ENCODE measurements at regions not wholly inside any gene's neighbourhood (a gene's known extent, or its start where the extent isn't known, plus 50 kb on each side); places are given as distances from the start of the nearest gene placed in this dataset.

GRCh38 chr13:66040506-66040905 lies 1189.6 kb downstream of the PCDH9 start:
- no peak for DNase-seq
- Histone ChIP-seq H3K4me3 (ENCODE audit: insufficient read depth, low read depth, low read length, poor library complexity, severe bottlenecking) (no peak overlapping the region), H3K36me3 (ENCODE audit: control insufficient read depth, insufficient read depth, low read length) (no peaks in the 10 kb centered on the region), H3K9me3 (ENCODE audit: control insufficient read depth, low read length) (no peaks in the 10 kb centered on the region), H3K27me3 (replicated peaks; ENCODE audit: control insufficient read depth, insufficient read depth, low read length, poor library complexity, severe bottlenecking) (no peaks in the 10 kb centered on the region), H3K27ac (ENCODE audit: insufficient read depth, low read length, poor library complexity, severe bottlenecking) (no peak overlapping the region), H3K4me1 (ENCODE audit: control insufficient read depth, insufficient read depth, low read length, poor library complexity, severe bottlenecking) (no peaks in the 10 kb centered on the region)

GRCh38 chr13:66037096-66037495 lies 1193.0 kb downstream of the PCDH9 start:
- Histone ChIP-seq H3K27me3 (replicated peaks; ENCODE audit: control insufficient read depth, insufficient read depth, low read length, poor library complexity, severe bottlenecking) (no peaks in the 10 kb centered on the region), H3K36me3 (ENCODE audit: control insufficient read depth, insufficient read depth, low read length) (no peaks in the 10 kb centered on the region), H3K9me3 (ENCODE audit: control insufficient read depth, low read length) (no peaks in the 10 kb centered on the region), H3K4me3 (ENCODE audit: insufficient read depth, low read depth, low read length, poor library complexity, severe bottlenecking) (no peak overlapping the region), H3K4me1 (ENCODE audit: control insufficient read depth, insufficient read depth, low read length, poor library complexity, severe bottlenecking) (no peaks in the 10 kb centered on the region), H3K27ac (ENCODE audit: insufficient read depth, low read length, poor library complexity, severe bottlenecking) (no peak overlapping the region)
- DNase-seq, result no peak

- no peak overlapping the region for H3K27ac ChIP-seq (ENCODE audit: insufficient read depth, low read length, poor library complexity, severe bottlenecking)
- no peaks in the 10 kb centered on the region for H3K4me1 ChIP-seq (ENCODE audit: control insufficient read depth, insufficient read depth, low read length, poor library complexity, severe bottlenecking)
- H3K4me3 ChIP-seq (ENCODE audit: insufficient read depth, low read depth, low read length, poor library complexity, severe bottlenecking), result no peak overlapping the region
- H3K27me3 ChIP-seq (replicated peaks; ENCODE audit: control insufficient read depth, insufficient read depth, low read length, poor library complexity, severe bottlenecking), result no peaks in the 10 kb centered on the region
- H3K9me3 ChIP-seq (ENCODE audit: control insufficient read depth, low read length), result no peaks in the 10 kb centered on the region
- no peak for DNase-seq
- no peaks in the 10 kb centered on the region for H3K36me3 ChIP-seq (ENCODE audit: control insufficient read depth, insufficient read depth, low read length)
Observed at GRCh38 chr13:66036636-66037035, 1193.5 kb downstream of the PCDH9 start.

GRCh38 chr13:66036024-66036614 lies 1194.0 kb downstream of the PCDH9 start:
- DNase-seq, result no peak
- H3K4me3 ChIP-seq (ENCODE audit: insufficient read depth, low read depth, low read length, poor library complexity, severe bottlenecking), result no peak overlapping the region
- no peaks in the 10 kb centered on the region for H3K36me3 ChIP-seq (ENCODE audit: control insufficient read depth, insufficient read depth, low read length)
- H3K27ac ChIP-seq (ENCODE audit: insufficient read depth, low read length, poor library complexity, severe bottlenecking), result no peak overlapping the region
- H3K27me3 ChIP-seq (replicated peaks; ENCODE audit: control insufficient read depth, insufficient read depth, low read length, poor library complexity, severe bottlenecking), result no peaks in the 10 kb centered on the region
- no peaks in the 10 kb centered on the region for H3K4me1 ChIP-seq (ENCODE audit: control insufficient read depth, insufficient read depth, low read length, poor library complexity, severe bottlenecking)
- H3K9me3 ChIP-seq (ENCODE audit: control insufficient read depth, low read length), result no peaks in the 10 kb centered on the region

GRCh38 chr13:66033924-66034323 lies 1196.2 kb downstream of the PCDH9 start:
- no peaks in the 10 kb centered on the region for H3K27me3 ChIP-seq (replicated peaks; ENCODE audit: control insufficient read depth, insufficient read depth, low read length, poor library complexity, severe bottlenecking)
- DNase-seq, result no peak
- no peak overlapping the region for H3K4me3 ChIP-seq (ENCODE audit: insufficient read depth, low read depth, low read length, poor library complexity, severe bottlenecking)
- H3K36me3 ChIP-seq (ENCODE audit: control insufficient read depth, insufficient read depth, low read length), result no peaks in the 10 kb centered on the region
- H3K4me1 ChIP-seq (ENCODE audit: control insufficient read depth, insufficient read depth, low read length, poor library complexity, severe bottlenecking), result no peaks in the 10 kb centered on the region
- no peak overlapping the region for H3K27ac ChIP-seq (ENCODE audit: insufficient read depth, low read length, poor library complexity, severe bottlenecking)
- H3K9me3 ChIP-seq (ENCODE audit: control insufficient read depth, low read length), result no peaks in the 10 kb centered on the region

- no peak overlapping the region for H3K27ac ChIP-seq (ENCODE audit: insufficient read depth, low read length, poor library complexity, severe bottlenecking)
- no peaks in the 10 kb centered on the region for H3K36me3 ChIP-seq (ENCODE audit: control insufficient read depth, insufficient read depth, low read length)
- no peaks in the 10 kb centered on the region for H3K27me3 ChIP-seq (replicated peaks; ENCODE audit: control insufficient read depth, insufficient read depth, low read length, poor library complexity, severe bottlenecking)
- H3K4me1 ChIP-seq (ENCODE audit: control insufficient read depth, insufficient read depth, low read length, poor library complexity, severe bottlenecking), result no peaks in the 10 kb centered on the region
- H3K9me3 ChIP-seq (ENCODE audit: control insufficient read depth, low read length), result no peaks in the 10 kb centered on the region
- no peak overlapping the region for H3K4me3 ChIP-seq (ENCODE audit: insufficient read depth, low read depth, low read length, poor library complexity, severe bottlenecking)
- DNase-seq, result no peak
Observed at GRCh38 chr13:66021846-66022245, 1208.3 kb downstream of the PCDH9 start.

GRCh38 chr13:66014771-66015170 lies 1215.4 kb downstream of the PCDH9 start:
- Histone ChIP-seq H3K4me1 (ENCODE audit: control insufficient read depth, insufficient read depth, low read length, poor library complexity, severe bottlenecking) (no peaks in the 10 kb centered on the region), H3K4me3 (ENCODE audit: insufficient read depth, low read depth, low read length, poor library complexity, severe bottlenecking) (no peak overlapping the region), H3K27ac (ENCODE audit: insufficient read depth, low read length, poor library complexity, severe bottlenecking) (no peak overlapping the region), H3K36me3 (ENCODE audit: control insufficient read depth, insufficient read depth, low read length) (no peaks in the 10 kb centered on the region), H3K9me3 (ENCODE audit: control insufficient read depth, low read length) (no peaks in the 10 kb centered on the region), H3K27me3 (replicated peaks; ENCODE audit: control insufficient read depth, insufficient read depth, low read length, poor library complexity, severe bottlenecking) (no peaks in the 10 kb centered on the region)
- DNase-seq, result no peak

- H3K4me1 ChIP-seq (ENCODE audit: control insufficient read depth, insufficient read depth, low read length, poor library complexity, severe bottlenecking), result no peaks in the 10 kb centered on the region
- no peak for DNase-seq
Observed at GRCh38 chr13:66009241-66009640, 1220.9 kb downstream of the PCDH9 start.

GRCh38 chr13:66003558-66003957 lies 1226.6 kb downstream of the PCDH9 start:
- no peak for DNase-seq
- H3K9me3 ChIP-seq (ENCODE audit: control insufficient read depth, low read length), result peaks cover 3% of the 10 kb centered on the region
- no peak overlapping the region for H3K4me3 ChIP-seq (ENCODE audit: insufficient read depth, low read depth, low read length, poor library complexity, severe bottlenecking)
- no peaks in the 10 kb centered on the region for H3K27me3 ChIP-seq (replicated peaks; ENCODE audit: control insufficient read depth, insufficient read depth, low read length, poor library complexity, severe bottlenecking)
- H3K27ac ChIP-seq (ENCODE audit: insufficient read depth, low read length, poor library complexity, severe bottlenecking), result no peak overlapping the region
- H3K36me3 ChIP-seq (ENCODE audit: control insufficient read depth, insufficient read depth, low read length), result no peaks in the 10 kb centered on the region
- no peaks in the 10 kb centered on the region for H3K4me1 ChIP-seq (ENCODE audit: control insufficient read depth, insufficient read depth, low read length, poor library complexity, severe bottlenecking)

More at GRCh38 chr13:66009241-66009640, 1220.9 kb downstream of the PCDH9 start:
- Histone ChIP-seq H3K27me3 (replicated peaks; ENCODE audit: control insufficient read depth, insufficient read depth, low read length, poor library complexity, severe bottlenecking) (no peaks in the 10 kb centered on the region), H3K27ac (ENCODE audit: insufficient read depth, low read length, poor library complexity, severe bottlenecking) (no peak overlapping the region), H3K4me3 (ENCODE audit: insufficient read depth, low read depth, low read length, poor library complexity, severe bottlenecking) (no peak overlapping the region), H3K36me3 (ENCODE audit: control insufficient read depth, insufficient read depth, low read length) (no peaks in the 10 kb centered on the region), H3K9me3 (ENCODE audit: control insufficient read depth, low read length) (no peaks in the 10 kb centered on the region)

- Histone ChIP-seq H3K4me1 (ENCODE audit: control insufficient read depth, insufficient read depth, low read length, poor library complexity, severe bottlenecking) (no peaks in the 10 kb centered on the region), H3K9me3 (ENCODE audit: control insufficient read depth, low read length) (peaks cover 3% of the 10 kb centered on the region), H3K27me3 (replicated peaks; ENCODE audit: control insufficient read depth, insufficient read depth, low read length, poor library complexity, severe bottlenecking) (no peaks in the 10 kb centered on the region), H3K27ac (ENCODE audit: insufficient read depth, low read length, poor library complexity, severe bottlenecking) (no peak overlapping the region), H3K36me3 (ENCODE audit: control insufficient read depth, insufficient read depth, low read length) (no peaks in the 10 kb centered on the region), H3K4me3 (ENCODE audit: insufficient read depth, low read depth, low read length, poor library complexity, severe bottlenecking) (no peak overlapping the region)
- no peak for DNase-seq
Observed at GRCh38 chr13:66001140-66001539, 1229.0 kb downstream of the PCDH9 start.

All from effector memory CD4-positive, alpha-beta T cell (primary cell).